ENCODE measurements at regions not wholly inside any gene's neighbourhood (a gene's known extent, or its start where the extent isn't known, plus 50 kb on each side); places are given as distances from the start of the nearest gene placed in this dataset.

DNA sequence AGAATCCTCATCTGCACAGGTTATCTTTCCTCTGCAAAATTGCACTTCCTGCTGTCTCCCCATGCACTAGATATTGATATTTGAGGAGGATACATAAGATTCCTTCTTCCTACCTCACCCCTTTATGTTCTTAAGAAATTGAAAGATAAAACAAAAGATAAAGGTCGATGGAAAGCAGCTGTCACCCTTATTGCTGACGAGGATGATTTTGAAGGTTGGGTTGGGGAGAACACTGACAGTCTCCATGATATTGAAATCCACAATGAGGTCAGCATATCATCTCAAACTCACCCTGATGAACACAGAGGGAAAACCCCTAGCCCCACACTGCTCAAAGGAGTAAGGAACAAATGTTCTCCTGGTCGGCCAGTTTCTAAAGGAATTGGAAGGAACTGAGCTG is 110.6 kb upstream of the FUT9 start:
- H2BK15ac ChIP-seq (replicated peaks; ENCODE audit: low read depth) = no peak overlapping the region
- H3K4me1 ChIP-seq (ENCODE audit: control insufficient read depth, low read depth, low read length) = no peaks in the 10 kb centered on the region
- H3K36me3 ChIP-seq (ENCODE audit: control insufficient read depth, insufficient read depth, low read length) = no peaks in the 10 kb centered on the region
- H4K5ac ChIP-seq (ENCODE audit: low read length) = no peak overlapping the region
- no peaks in the 10 kb centered on the region for H3K27me3 ChIP-seq (ENCODE audit: insufficient read depth, low read length, poor library complexity)
- no peak overlapping the region for H2BK120ac ChIP-seq (ENCODE audit: low read depth, low read length)
- H3K9ac ChIP-seq (ENCODE audit: low read length) = no peak overlapping the region
- no peak overlapping the region for H3K27ac ChIP-seq (ENCODE audit: low read depth, low read length)
- WGBS (ENCODE audit: extremely low coverage, insufficient coverage, low lambda C conversion rate) = no CpG with 5 or more reads among the region's 3 CpGs
- H4K8ac ChIP-seq (ENCODE audit: low read depth, low read length) = no peak overlapping the region
- no peak overlapping the region for H2BK5ac ChIP-seq (ENCODE audit: low read length)
- H3K23ac ChIP-seq (ENCODE audit: low read length) = no peak overlapping the region
- H3K18ac ChIP-seq (ENCODE audit: low read length) = no peak overlapping the region
- no peak overlapping the region for H3K56ac ChIP-seq (ENCODE audit: low read length)
- H3K4me2 ChIP-seq (ENCODE audit: low read length) = no peak overlapping the region
- no peak for DNase-seq
- no peaks in the 10 kb centered on the region for H3K79me2 ChIP-seq (ENCODE audit: control insufficient read depth, insufficient read depth, low read length)
- H3K79me1 ChIP-seq (ENCODE audit: low read length) = no peaks in the 10 kb centered on the region
- H3K4ac ChIP-seq (ENCODE audit: low read depth, low read length) = no peak overlapping the region
- no peak overlapping the region for H2AK5ac ChIP-seq (ENCODE audit: low read length)
- H3K4me3 ChIP-seq (ENCODE audit: low read length) = no peak overlapping the region

DNA sequence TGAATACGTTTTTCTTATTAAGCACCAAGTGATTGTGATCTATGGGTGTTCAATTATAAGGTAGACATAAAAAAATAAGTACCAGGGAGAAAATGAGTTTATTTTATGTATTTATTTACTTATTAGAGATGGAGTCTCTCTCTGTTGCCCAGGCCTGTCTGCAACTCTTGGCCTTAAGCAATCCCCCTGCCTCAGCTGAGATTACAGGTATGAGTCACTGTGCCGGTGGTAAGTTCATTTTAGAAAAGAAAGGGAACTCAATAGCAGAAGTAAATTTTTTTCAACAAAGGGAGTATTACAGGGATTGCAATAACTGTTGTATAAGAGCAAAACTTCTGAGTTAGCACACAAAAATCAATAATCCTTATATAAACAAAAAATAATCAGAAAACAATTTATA is 98.7 kb upstream of the FUT9 start:
- H2BK5ac ChIP-seq (ENCODE audit: low read length) = no peak overlapping the region
- no peak overlapping the region for H3K9ac ChIP-seq (ENCODE audit: low read length)
- DNase-seq = peak; percentile 1
- H3K27ac ChIP-seq (ENCODE audit: low read depth, low read length) = no peak overlapping the region
- H4K8ac ChIP-seq (ENCODE audit: low read depth, low read length) = no peak overlapping the region
- no peaks in the 10 kb centered on the region for H3K79me1 ChIP-seq (ENCODE audit: low read length)
- no peak overlapping the region for H3K4ac ChIP-seq (ENCODE audit: low read depth, low read length)
- no peak overlapping the region for H2BK120ac ChIP-seq (ENCODE audit: low read depth, low read length)
- WGBS (ENCODE audit: extremely low coverage, insufficient coverage, low lambda C conversion rate) = no CpG with 5 or more reads among the region's 2 CpGs
- H3K56ac ChIP-seq (ENCODE audit: low read length) = no peak overlapping the region
- no peak overlapping the region for H3K4me2 ChIP-seq (ENCODE audit: low read length)
- no peaks in the 10 kb centered on the region for H3K27me3 ChIP-seq (ENCODE audit: insufficient read depth, low read length, poor library complexity)
- no peaks in the 10 kb centered on the region for H3K4me1 ChIP-seq (ENCODE audit: control insufficient read depth, low read depth, low read length)
- H3K79me2 ChIP-seq (ENCODE audit: control insufficient read depth, insufficient read depth, low read length) = no peaks in the 10 kb centered on the region
- no peak overlapping the region for H3K23ac ChIP-seq (ENCODE audit: low read length)
- H2AK5ac ChIP-seq (ENCODE audit: low read length) = no peak overlapping the region
- no peaks in the 10 kb centered on the region for H3K36me3 ChIP-seq (ENCODE audit: control insufficient read depth, insufficient read depth, low read length)
- H4K5ac ChIP-seq (ENCODE audit: low read length) = no peak overlapping the region
- no peak overlapping the region for H3K18ac ChIP-seq (ENCODE audit: low read length)
- H2BK15ac ChIP-seq (replicated peaks; ENCODE audit: low read depth) = no peak overlapping the region
- H3K4me3 ChIP-seq (ENCODE audit: low read length) = no peak overlapping the region

DNA sequence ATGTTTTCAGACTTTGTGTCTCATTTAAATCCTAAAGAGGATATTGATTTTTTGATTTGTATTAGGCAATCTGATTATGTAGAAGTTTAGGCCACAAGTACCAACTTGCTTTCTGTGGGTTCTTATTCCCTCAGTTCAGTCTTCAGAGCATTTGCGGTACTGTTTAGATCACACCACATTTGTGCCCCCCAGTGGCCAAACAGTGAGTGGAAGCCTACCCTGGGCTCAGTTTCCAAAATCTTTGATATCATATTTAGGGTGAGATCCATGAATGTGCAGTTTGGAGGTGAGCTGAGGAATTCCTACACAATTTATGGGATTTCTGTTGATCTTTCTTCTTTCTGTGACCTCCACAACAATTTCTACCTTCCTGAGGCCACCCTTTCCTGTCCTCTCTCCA is 92.3 kb upstream of the FUT9 start:
- no peak overlapping the region for H2BK5ac ChIP-seq (ENCODE audit: low read length)
- no peak overlapping the region for H3K23ac ChIP-seq (ENCODE audit: low read length)
- H3K27me3 ChIP-seq (ENCODE audit: insufficient read depth, low read length, poor library complexity) = no peaks in the 10 kb centered on the region
- no peak overlapping the region for H2BK15ac ChIP-seq (replicated peaks; ENCODE audit: low read depth)
- no peaks in the 10 kb centered on the region for H3K79me1 ChIP-seq (ENCODE audit: low read length)
- H3K4me1 ChIP-seq (ENCODE audit: control insufficient read depth, low read depth, low read length) = no peaks in the 10 kb centered on the region
- peak; percentile 44 for DNase-seq
- no peak overlapping the region for H3K9ac ChIP-seq (ENCODE audit: low read length)
- no peaks in the 10 kb centered on the region for H3K36me3 ChIP-seq (ENCODE audit: control insufficient read depth, insufficient read depth, low read length)
- H3K79me2 ChIP-seq (ENCODE audit: control insufficient read depth, insufficient read depth, low read length) = no peaks in the 10 kb centered on the region
- H3K18ac ChIP-seq (ENCODE audit: low read length) = no peak overlapping the region
- H2BK120ac ChIP-seq (ENCODE audit: low read depth, low read length) = no peak overlapping the region
- H2AK5ac ChIP-seq (ENCODE audit: low read length) = no peak overlapping the region
- H4K8ac ChIP-seq (ENCODE audit: low read depth, low read length) = no peak overlapping the region
- WGBS (ENCODE audit: extremely low coverage, insufficient coverage, low lambda C conversion rate) = no CpG with 5 or more reads among the region's 1 CpG
- no peak overlapping the region for H3K56ac ChIP-seq (ENCODE audit: low read length)
- H3K4me2 ChIP-seq (ENCODE audit: low read length) = no peak overlapping the region
- H3K27ac ChIP-seq (ENCODE audit: low read depth, low read length) = no peak overlapping the region
- H3K4me3 ChIP-seq (ENCODE audit: low read length) = no peak overlapping the region
- no peak overlapping the region for H3K4ac ChIP-seq (ENCODE audit: low read depth, low read length)
- no peak overlapping the region for H4K5ac ChIP-seq (ENCODE audit: low read length)

DNA sequence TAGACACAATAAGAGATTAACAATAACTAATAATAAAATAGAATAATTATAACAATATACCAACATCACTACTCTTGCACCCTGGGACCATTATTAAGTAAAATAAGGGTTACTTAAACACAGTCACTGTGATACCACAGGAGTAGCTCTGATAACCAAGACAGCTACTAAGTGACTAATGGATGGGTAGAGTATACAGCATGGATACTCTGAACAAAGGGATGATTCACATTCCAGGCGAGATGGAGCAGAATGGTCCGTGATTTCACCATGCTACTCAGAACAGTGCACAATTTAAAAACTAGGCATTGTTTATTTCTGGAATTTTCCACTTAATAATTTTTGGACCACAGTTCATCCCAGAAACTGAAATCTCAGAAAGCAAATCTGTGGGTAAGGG is 80.0 kb upstream of the FUT9 start:
- DNase-seq = no peak
- Histone ChIP-seq H3K4me3 (ENCODE audit: low read length) (no peak overlapping the region), H3K9ac (ENCODE audit: low read length) (no peak overlapping the region), H3K27ac (ENCODE audit: low read depth, low read length) (no peak overlapping the region), H3K23ac (ENCODE audit: low read length) (no peak overlapping the region), H4K5ac (ENCODE audit: low read length) (no peak overlapping the region), H3K56ac (ENCODE audit: low read length) (no peak overlapping the region), H4K8ac (ENCODE audit: low read depth, low read length) (no peak overlapping the region), H2BK5ac (ENCODE audit: low read length) (no peak overlapping the region), H3K18ac (ENCODE audit: low read length) (no peak overlapping the region), H3K36me3 (ENCODE audit: control insufficient read depth, insufficient read depth, low read length) (no peaks in the 10 kb centered on the region), H3K79me1 (ENCODE audit: low read length) (no peaks in the 10 kb centered on the region), H3K4me1 (ENCODE audit: control insufficient read depth, low read depth, low read length) (no peaks in the 10 kb centered on the region), H2BK120ac (ENCODE audit: low read depth, low read length) (no peak overlapping the region), H2AK5ac (ENCODE audit: low read length) (no peak overlapping the region), H2BK15ac (replicated peaks; ENCODE audit: low read depth) (no peak overlapping the region), H3K79me2 (ENCODE audit: control insufficient read depth, insufficient read depth, low read length) (no peaks in the 10 kb centered on the region), H3K27me3 (ENCODE audit: insufficient read depth, low read length, poor library complexity) (no peaks in the 10 kb centered on the region), H3K4me2 (ENCODE audit: low read length) (no peak overlapping the region), H3K4ac (ENCODE audit: low read depth, low read length) (no peak overlapping the region)
- no CpG with 5 or more reads among the region's 2 CpGs for WGBS (ENCODE audit: extremely low coverage, insufficient coverage, low lambda C conversion rate)

DNA sequence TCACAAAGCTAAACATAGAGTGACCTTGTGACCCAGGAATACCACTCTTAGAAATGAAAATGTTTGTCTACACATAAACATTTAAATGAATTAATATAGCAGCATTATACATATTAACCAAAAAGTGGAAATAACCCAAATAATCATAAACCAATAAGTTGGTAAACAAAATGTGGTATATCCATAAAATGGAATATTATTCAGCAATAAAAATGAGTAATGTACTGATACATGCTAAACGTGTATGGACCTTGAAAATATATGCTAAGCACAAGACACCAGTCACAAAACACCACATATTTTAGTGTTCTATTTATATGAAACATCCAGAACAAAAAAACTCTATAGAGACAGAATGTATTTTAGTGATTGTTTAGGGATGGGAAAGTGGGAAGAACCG is 68.9 kb upstream of the FUT9 start:
- Histone ChIP-seq H3K36me3 (ENCODE audit: control insufficient read depth, insufficient read depth, low read length) (no peaks in the 10 kb centered on the region), H3K27me3 (ENCODE audit: insufficient read depth, low read length, poor library complexity) (no peaks in the 10 kb centered on the region), H3K4me2 (ENCODE audit: low read length) (no peak overlapping the region), H3K4me1 (ENCODE audit: control insufficient read depth, low read depth, low read length) (no peaks in the 10 kb centered on the region), H2BK120ac (ENCODE audit: low read depth, low read length) (no peak overlapping the region), H3K27ac (ENCODE audit: low read depth, low read length) (no peak overlapping the region), H2AK5ac (ENCODE audit: low read length) (no peak overlapping the region), H4K5ac (ENCODE audit: low read length) (no peak overlapping the region), H3K18ac (ENCODE audit: low read length) (no peak overlapping the region), H4K8ac (ENCODE audit: low read depth, low read length) (no peak overlapping the region), H3K56ac (ENCODE audit: low read length) (no peak overlapping the region), H3K9ac (ENCODE audit: low read length) (no peak overlapping the region), H2BK5ac (ENCODE audit: low read length) (no peak overlapping the region), H3K4ac (ENCODE audit: low read depth, low read length) (no peak overlapping the region), H3K23ac (ENCODE audit: low read length) (no peak overlapping the region), H2BK15ac (replicated peaks; ENCODE audit: low read depth) (no peak overlapping the region), H3K4me3 (ENCODE audit: low read length) (no peak overlapping the region), H3K79me2 (ENCODE audit: control insufficient read depth, insufficient read depth, low read length) (no peaks in the 10 kb centered on the region), H3K79me1 (ENCODE audit: low read length) (no peaks in the 10 kb centered on the region)
- no CpG with 5 or more reads among the region's 2 CpGs for WGBS (ENCODE audit: extremely low coverage, insufficient coverage, low lambda C conversion rate)
- DNase-seq = no peak

DNA sequence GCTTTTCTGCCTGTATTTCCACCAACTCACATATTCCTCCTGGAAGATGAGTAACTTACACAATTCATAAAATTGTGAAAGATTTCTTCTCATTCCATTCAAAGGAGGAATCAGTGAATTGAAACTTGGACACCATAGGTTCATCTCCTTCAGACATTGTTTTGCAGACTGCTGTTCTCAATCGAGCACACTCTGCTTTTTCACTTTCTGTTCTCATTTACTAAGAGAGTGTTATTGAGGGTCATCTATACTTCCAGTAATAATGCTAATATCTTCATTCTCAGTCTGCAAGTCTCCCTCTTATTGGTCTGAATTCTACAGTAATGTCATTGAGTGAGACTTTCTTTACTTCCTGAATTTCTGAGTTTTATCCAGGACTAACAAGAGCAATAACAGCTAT is 67.5 kb upstream of the FUT9 start:
- no peaks in the 10 kb centered on the region for H3K4me1 ChIP-seq (ENCODE audit: control insufficient read depth, low read depth, low read length)
- no peak overlapping the region for H3K23ac ChIP-seq (ENCODE audit: low read length)
- no peak for DNase-seq
- H3K18ac ChIP-seq (ENCODE audit: low read length) = no peak overlapping the region
- H2BK5ac ChIP-seq (ENCODE audit: low read length) = no peak overlapping the region
- WGBS (ENCODE audit: extremely low coverage, insufficient coverage, low lambda C conversion rate) = no CpG with 5 or more reads among the region's 1 CpG
- H3K56ac ChIP-seq (ENCODE audit: low read length) = no peak overlapping the region
- no peaks in the 10 kb centered on the region for H3K79me2 ChIP-seq (ENCODE audit: control insufficient read depth, insufficient read depth, low read length)
- H3K4me3 ChIP-seq (ENCODE audit: low read length) = no peak overlapping the region
- no peak overlapping the region for H3K9ac ChIP-seq (ENCODE audit: low read length)
- no peak overlapping the region for H3K4me2 ChIP-seq (ENCODE audit: low read length)
- H4K8ac ChIP-seq (ENCODE audit: low read depth, low read length) = no peak overlapping the region
- H3K79me1 ChIP-seq (ENCODE audit: low read length) = no peaks in the 10 kb centered on the region
- H2BK15ac ChIP-seq (replicated peaks; ENCODE audit: low read depth) = no peak overlapping the region
- no peaks in the 10 kb centered on the region for H3K27me3 ChIP-seq (ENCODE audit: insufficient read depth, low read length, poor library complexity)
- no peak overlapping the region for H2AK5ac ChIP-seq (ENCODE audit: low read length)
- H3K4ac ChIP-seq (ENCODE audit: low read depth, low read length) = no peak overlapping the region
- H3K36me3 ChIP-seq (ENCODE audit: control insufficient read depth, insufficient read depth, low read length) = no peaks in the 10 kb centered on the region
- no peak overlapping the region for H3K27ac ChIP-seq (ENCODE audit: low read depth, low read length)
- H4K5ac ChIP-seq (ENCODE audit: low read length) = no peak overlapping the region
- H2BK120ac ChIP-seq (ENCODE audit: low read depth, low read length) = no peak overlapping the region
